H1 (cell line): ENCODE measurements at regions not wholly inside any gene's neighbourhood (a gene's known extent, or its start where the extent isn't known, plus 50 kb on each side); places are given as distances from the start of the nearest gene placed in this dataset.

Source experiments
- CTCF ChIA-PET: fragments of 300-600 bp; sonication (Branson Sonifier 250); formaldehyde crosslinking; loops from one replicate; lab custom pipeline; 2021; ENCODE audit not compliant: partially characterized antibody; lab: Charles Lee
- POLR2A ChIA-PET: fragments of 300-600 bp; sonication (Branson Sonifier 250); formaldehyde crosslinking; loops from one replicate; lab custom pipeline; 2021; ENCODE audit warnings: inconsistent platforms; ENCODE audit not compliant: partially characterized antibody; lab: Charles Lee
- DNase-seq, 2 experiments: peaks; one replicate each; pipeline versions ENCODE4 v3.0.0 to v3.0.0-alpha.2; 2010 to 2022; ENCODE audit warnings: low spot score in 2 of 2, low read depth in 1 of 2, mixed read lengths in 1 of 2
- FAIRE-seq: peaks from 2 replicates; lab custom pipeline; 2011; peaks lifted over from hg19 to GRCh38; lab: Jason Lieb, UNC
- H2AFZ ChIP-seq: 2 replicates; pipeline ENCODE4 v1.8.1; 2012; ENCODE audit warnings: low read length, inconsistent platforms
- H2AK5ac ChIP-seq: 2 replicates; pipeline ENCODE4 v1.6.1; 2013; ENCODE audit warnings: low read depth, low read length
- H2BK120ac ChIP-seq: replicated peaks from 2 replicates; pipeline ENCODE3; 2013; ENCODE audit warnings: low read depth, low read length, inconsistent platforms
- H2BK12ac ChIP-seq: 2 replicates; pipeline ENCODE4 v1.6.1; 2013; ENCODE audit warnings: low read depth, low read length
- H2BK15ac ChIP-seq: 2 replicates; pipeline ENCODE4 v1.6.1; 2013; ENCODE audit warnings: low read length
- H2BK20ac ChIP-seq: 2 replicates; pipeline ENCODE4 v1.6.1; 2013; ENCODE audit warnings: low read length
- H2BK5ac ChIP-seq: 2 replicates; pipeline ENCODE4 v1.6.1; 2013; ENCODE audit warnings: low read depth, low read length
- H3K14ac ChIP-seq: 2 replicates; pipeline ENCODE4 v1.6.1; 2013; ENCODE audit warnings: inconsistent platforms; ENCODE audit not compliant: insufficient read length
- H3K18ac ChIP-seq: 2 replicates; pipeline ENCODE4 v1.6.1; 2013; ENCODE audit warnings: low read length; ENCODE audit errors: extremely low read depth
- H3K23ac ChIP-seq: 2 replicates; pipeline ENCODE4 v1.6.1; 2013; ENCODE audit warnings: inconsistent platforms; ENCODE audit not compliant: insufficient read length
- H3K23me2 ChIP-seq: 2 replicates; pipeline ENCODE4 v1.6.1; 2013; ENCODE audit warnings: low read depth, low read length
- H3K27ac ChIP-seq: 2 replicates; pipeline ENCODE4 v1.6.1; 2011; ENCODE audit warnings: low read depth, low read length, inconsistent platforms
- H3K27me3 ChIP-seq, 4 experiments: replicated peaks in 1 of 4; 1 replicate in 1 of 4; 2 replicates in 3 of 4; pipeline versions ENCODE4 v1.6.1 to v1.8.1; 2011 to 2013; ENCODE audit warnings: low read length in 3 of 4, mild to moderate bottlenecking in 3 of 4, inconsistent platforms in 2 of 4, mixed read lengths in 2 of 4, moderate library complexity in 1 of 4; ENCODE audit not compliant: control insufficient read depth in 3 of 4, insufficient read depth in 3 of 4; ENCODE audit errors: extremely low read depth in 1 of 4
- H3K36me3 ChIP-seq, 4 experiments: 2 replicates each; pipeline versions ENCODE4 v1.6.1 to v1.8.1; 2011 to 2013; ENCODE audit warnings: mild to moderate bottlenecking in 4 of 4, low read length in 3 of 4, moderate library complexity in 2 of 4, control low read depth in 1 of 4, inconsistent platforms in 1 of 4; ENCODE audit not compliant: insufficient read depth in 4 of 4, control insufficient read depth in 2 of 4
- H3K4ac ChIP-seq: replicated peaks from 2 replicates; pipeline ENCODE3; 2013; ENCODE audit warnings: low read length, low read depth, mixed read lengths, inconsistent platforms; ENCODE audit not compliant: insufficient read length
- H3K4me1 ChIP-seq, 4 experiments: replicated peaks in 1 of 4; 1 replicate in 1 of 4; 2 replicates in 3 of 4; pipeline versions ENCODE4 v1.6.1 to v1.8.1; 2011 to 2013; ENCODE audit warnings: low read length in 3 of 4, inconsistent platforms in 2 of 4, mixed read lengths in 1 of 4; ENCODE audit not compliant: insufficient read depth in 4 of 4, control insufficient read depth in 3 of 4
- H3K4me2 ChIP-seq, 2 experiments: 2 replicates each; pipeline versions ENCODE4 v1.6.1 to v1.8.1; 2011 to 2013; ENCODE audit warnings: low read depth in 2 of 2, low read length in 2 of 2, control low read depth in 1 of 2, inconsistent platforms in 1 of 2, mild to moderate bottlenecking in 1 of 2; ENCODE audit not compliant: insufficient read depth in 1 of 2
- H3K4me3 ChIP-seq, 4 experiments: fragments of 200-600, 300-600 bp in 1 of 4; sonication (generic), shearing (Covaris generic), sonication (Bioruptor Twin) in 1 of 4; 2 replicates each; pipeline versions ENCODE4 v1.5.1 to v1.8.1; 2011 to 2016; ENCODE audit warnings: low read length in 4 of 4, low read depth in 3 of 4, control low read depth in 2 of 4, inconsistent platforms in 2 of 4, mild to moderate bottlenecking in 2 of 4, mixed read lengths in 1 of 4, moderate library complexity in 1 of 4; ENCODE audit not compliant: insufficient read depth in 2 of 4; ENCODE audit errors: extremely low read depth in 1 of 4
- H3K56ac ChIP-seq: replicated peaks from 2 replicates; pipeline ENCODE3; 2013; ENCODE audit warnings: low read depth, mild to moderate bottlenecking, mixed read lengths, low read length, inconsistent platforms; ENCODE audit not compliant: insufficient read length
- H3K79me1 ChIP-seq: 2 replicates; pipeline ENCODE4 v1.6.1; 2013; ENCODE audit warnings: low read depth, low read length, control low read depth
- H3K79me2 ChIP-seq, 2 experiments: 2 replicates each; pipeline versions ENCODE4 v1.6.1 to v1.8.1; 2012 to 2013; ENCODE audit warnings: low read length in 2 of 2, mild to moderate bottlenecking in 2 of 2, inconsistent platforms in 1 of 2; ENCODE audit not compliant: insufficient read depth in 2 of 2, control insufficient read depth in 1 of 2
- H3K9ac ChIP-seq, 4 experiments: replicated peaks in 1 of 4; 1 replicate in 1 of 4; 2 replicates in 3 of 4; pipeline versions ENCODE4 v1.6.1 to v1.8.1; 2011 to 2013; ENCODE audit warnings: low read depth in 3 of 4, low read length in 3 of 4, control low read depth in 2 of 4, mild to moderate bottlenecking in 2 of 4, moderate library complexity in 2 of 4, inconsistent platforms in 1 of 4; ENCODE audit errors: extremely low read depth in 1 of 4
- H3K9me3 ChIP-seq, 2 experiments: 2 replicates each; pipeline versions ENCODE4 v1.6.1 to v1.8.1; 2012 to 2013; ENCODE audit warnings: mild to moderate bottlenecking in 2 of 2, moderate library complexity in 2 of 2, control low read depth in 1 of 2, inconsistent platforms in 1 of 2, low read depth in 1 of 2, low read length in 1 of 2, mixed read lengths in 1 of 2; ENCODE audit not compliant: insufficient read depth in 2 of 2
- H4K20me1 ChIP-seq, 2 experiments: replicated peaks in 1 of 2; 2 replicates each; pipeline versions ENCODE3 to v1.8.1; 2011 to 2013; ENCODE audit warnings: inconsistent platforms in 2 of 2, low read length in 2 of 2, mild to moderate bottlenecking in 1 of 2; ENCODE audit not compliant: insufficient read depth in 2 of 2, control insufficient read depth in 1 of 2
- H4K5ac ChIP-seq: 2 replicates; pipeline ENCODE4 v1.6.1; 2013; ENCODE audit warnings: low read length, low read depth, mixed read lengths, inconsistent platforms; ENCODE audit not compliant: insufficient read length
- H4K8ac ChIP-seq: 2 replicates; pipeline ENCODE4 v1.8.0; 2013; ENCODE audit warnings: mild to moderate bottlenecking, moderate library complexity, low read length, inconsistent platforms; ENCODE audit not compliant: insufficient read depth; ENCODE audit errors: extremely low read depth
- H4K91ac ChIP-seq: replicated peaks from 2 replicates; pipeline ENCODE3; 2013; ENCODE audit warnings: low read length, mixed read lengths, inconsistent platforms; ENCODE audit not compliant: insufficient read length
- E2F6 ChIP-seq: IDR thresholded peaks from 2 replicates; pipeline ENCODE4 v1.6.1; 2012; ENCODE audit warnings: inconsistent platforms
- EGR1 ChIP-seq: IDR thresholded peaks from 2 replicates; pipeline ENCODE4 v1.6.1; 2011; ENCODE audit warnings: low read depth, low read length, borderline replicate concordance
- EP300 ChIP-seq, 2 experiments: IDR thresholded peaks; 1 replicate in 1 of 2; 2 replicates in 1 of 2; pipeline ENCODE4 v1.6.1; 2011 to 2012; ENCODE audit warnings: low read depth in 2 of 2, low read length in 2 of 2, mild to moderate bottlenecking in 2 of 2, borderline replicate concordance in 1 of 2, inconsistent platforms in 1 of 2, moderate library complexity in 1 of 2
- RXRA ChIP-seq: IDR thresholded peaks from 2 replicates; pipeline ENCODE4 v1.6.1; 2011; ENCODE audit warnings: low read depth, mild to moderate bottlenecking, low read length, moderate library complexity; ENCODE audit not compliant: insufficient read depth
- WGBS, 2 experiments: shearing (Covaris generic) in 1 of 2; methylation state at CpG; one replicate each; pipeline versions ENCODE4 v1.1.6 to v1.1.7; 2013 to 2015; ENCODE audit warnings: low lambda C conversion rate in 2 of 2, mixed read lengths in 2 of 2, inconsistent platforms in 1 of 2, low coverage in 1 of 2, missing lambda C conversion rate in 1 of 2; ENCODE audit not compliant: insufficient replicate concordance in 2 of 2, insufficient coverage in 1 of 2, insufficient read length in 1 of 2; ENCODE audit errors: extremely low coverage in 1 of 2, missing lambda C conversion rate in 1 of 2; 5-methylcytosine and 5-hydroxymethylcytosine counted together

DNA sequence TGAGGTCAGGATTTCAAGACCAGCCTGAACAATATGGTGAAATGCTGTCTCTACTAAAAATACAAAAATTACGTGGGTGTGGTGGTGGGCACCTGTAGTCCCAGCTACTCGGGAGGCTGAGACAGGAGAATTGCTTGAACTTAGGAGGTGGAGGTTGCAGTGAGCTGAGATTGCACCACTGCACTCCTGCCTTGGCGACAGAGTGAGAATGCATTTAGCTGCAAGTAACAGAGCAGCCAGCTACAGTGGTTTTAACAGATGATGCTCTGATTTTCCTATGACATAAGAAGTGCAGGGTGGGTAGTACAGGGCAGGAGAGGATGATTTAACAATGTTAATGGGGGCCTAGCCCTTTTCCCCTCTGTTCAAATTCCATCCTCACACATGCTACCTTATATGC is 267.9 kb downstream of the RPLP1 start:
- H3K4me3 ChIP-seq = no peak overlapping the region
- no peak overlapping the region for H3K56ac ChIP-seq
- H2BK20ac ChIP-seq = no peak overlapping the region
- H3K4me2 ChIP-seq = no peak overlapping the region
- H3K79me2 ChIP-seq = no peaks in the 10 kb centered on the region
- no peak overlapping the region for H4K91ac ChIP-seq
- no peak overlapping the region for H2BK5ac ChIP-seq
- no peaks in the 10 kb centered on the region for H3K27me3 ChIP-seq
- H3K23me2 ChIP-seq = no peaks in the 10 kb centered on the region
- POLR2A ChIA-PET = interaction anchor here (1.0 kb wide), 1 partner anchor 10 kb away, joined by 4 read pairs; no protein-coding TSS in a partner anchor
- H3K4ac ChIP-seq = no peak overlapping the region
- H3K27ac ChIP-seq = no peak overlapping the region
- no peaks in the 10 kb centered on the region for H3K9me3 ChIP-seq
- CTCF ChIA-PET = interaction anchor here (2.3 to 8.3 kb wide), 2 partner anchors 8 to 244 kb away, joined by 8 to 39 read pairs; no protein-coding TSS in a partner anchor
- no peaks in the 10 kb centered on the region for H4K20me1 ChIP-seq
- DNase-seq (no peak), FAIRE-seq (no peak)
- WGBS, 2 experiments = 85% methylated on average over 3 of the region's 3 CpGs; no CpG with 5 or more reads in 1 of the 2 experiments
- H2BK12ac ChIP-seq = no peak overlapping the region
- H3K23ac ChIP-seq = no peak overlapping the region
- H4K8ac ChIP-seq = no peak overlapping the region
- no peak overlapping the region for H3K14ac ChIP-seq
- H3K4me1 ChIP-seq = peaks cover 0 to 3% (median 1%) of the 10 kb centered on the region in 4 experiments; a peak in 1 of 7 replicates
- no peaks in the 10 kb centered on the region for H3K79me1 ChIP-seq
- H2AFZ ChIP-seq = no peak overlapping the region
- H3K9ac ChIP-seq = no peak overlapping the region
- no peaks in the 10 kb centered on the region for H3K36me3 ChIP-seq
- no peak overlapping the region for H3K18ac ChIP-seq
- no peak overlapping the region for H2BK15ac ChIP-seq
- H2BK120ac ChIP-seq = no peak overlapping the region
- H4K5ac ChIP-seq = no peak overlapping the region
- H2AK5ac ChIP-seq = no peak overlapping the region
- TF ChIP-seq EGR1 = no peak
- TF ChIP-seq EP300 (IDR thresholded peaks at IDR 0.05; ENCODE audit: borderline replicate concordance in 1 of 2, low read depth in 2 of 2, low read length in 2 of 2) = no peak
- TF ChIP-seq RXRA = no peak
- no peak for TF ChIP-seq E2F6
